Hepatocyte (in vitro differentiated cells): ENCODE measurements at regions not wholly inside any gene's neighbourhood (a gene's known extent, or its start where the extent isn't known, plus 50 kb on each side); places are given as distances from the start of the nearest gene placed in this dataset.

Experiments
- DNase-seq: peaks from one replicate; pipeline ENCODE4 v3.0.0-alpha.2; 2016; ENCODE audit warnings: low spot score
- H2AFZ ChIP-seq: fragments of 200-600 bp; sonication (generic); 2 replicates; pipeline ENCODE4 v1.6.0; 2016; ENCODE audit warnings: antibody characterized with exemption, mild to moderate bottlenecking
- H3K27ac ChIP-seq: fragments of 200-600 bp; sonication (generic); 2 replicates; pipeline ENCODE4 v1.5.1; 2016; ENCODE audit warnings: mild to moderate bottlenecking
- H3K27me3 ChIP-seq: fragments of 200-600 bp; sonication (generic); 2 replicates; pipeline ENCODE4 v1.6.1; 2016
- H3K36me3 ChIP-seq: fragments of 200-600 bp; sonication (generic); replicated peaks from 2 replicates; pipeline ENCODE4 v1.5.1; 2016; ENCODE audit warnings: low read depth; ENCODE audit not compliant: insufficient read depth
- H3K4me1 ChIP-seq: fragments of 200-600 bp; sonication (generic); 2 replicates; pipeline ENCODE4 v1.5.1; 2016; ENCODE audit warnings: mild to moderate bottlenecking, moderate library complexity; ENCODE audit not compliant: insufficient read depth
- H3K4me2 ChIP-seq: fragments of 200-600 bp; sonication (generic); 2 replicates; pipeline ENCODE4 v1.6.0; 2016
- H3K4me3 ChIP-seq: fragments of 200-600 bp; sonication (generic); 2 replicates; pipeline ENCODE4 v1.5.1; 2016; ENCODE audit warnings: mild to moderate bottlenecking
- H3K79me2 ChIP-seq: fragments of 200-600 bp; sonication (generic); 2 replicates; pipeline ENCODE4 v1.6.0; 2017; ENCODE audit warnings: mild to moderate bottlenecking
- H3K9me2 ChIP-seq: fragments of 200-600 bp; sonication (generic); replicated peaks from 2 replicates; pipeline ENCODE4 v1.6.0; 2017; ENCODE audit warnings: mild to moderate bottlenecking; ENCODE audit not compliant: insufficient read depth
- H3K9me3 ChIP-seq: fragments of 200-600 bp; sonication (generic); 2 replicates; pipeline ENCODE4 v1.5.1; 2016; ENCODE audit warnings: low read depth, mild to moderate bottlenecking
- H4K20me1 ChIP-seq: fragments of 200-600 bp; sonication (generic); 2 replicates; pipeline ENCODE4 v1.6.0; 2016; ENCODE audit warnings: mild to moderate bottlenecking; ENCODE audit not compliant: insufficient read depth, poor library complexity, severe bottlenecking
- CTCF ChIP-seq: fragments of 200-600 bp; sonication (generic); IDR thresholded peaks from 2 replicates; pipeline ENCODE4 v1.5.1; 2016; ENCODE audit warnings: antibody characterized with exemption, mild to moderate bottlenecking; ENCODE audit not compliant: poor library complexity
- EZH2 ChIP-seq: fragments of 200-600 bp; sonication (generic); IDR thresholded peaks from 2 replicates; pipeline ENCODE4 v1.6.1; 2016; ENCODE audit warnings: antibody characterized with exemption, mild to moderate bottlenecking, borderline replicate concordance
- EZH2phosphoT487 ChIP-seq: fragments of 200-600 bp; sonication (generic); IDR thresholded peaks from one replicate; pipeline ENCODE4 v1.6.1; 2018; ENCODE audit warnings: antibody characterized with exemption, mild to moderate bottlenecking, low read depth, moderate library complexity; ENCODE audit not compliant: unreplicated experiment, severe bottlenecking
- WGBS: methylation state at CpG from one replicate; pipeline ENCODE4 v1.1.6; 2016; ENCODE audit warnings: low lambda C conversion rate; ENCODE audit errors: missing lambda C conversion rate; 5-methylcytosine and 5-hydroxymethylcytosine counted together

- no peak overlapping the region for H3K4me2 ChIP-seq
- H4K20me1 ChIP-seq = no peaks in the 10 kb centered on the region
- 61% methylated on average over 3 of the region's 3 CpGs for WGBS
- no peak overlapping the region for H2AFZ ChIP-seq
- H3K36me3 ChIP-seq = no peaks in the 10 kb centered on the region
- no peak for DNase-seq
- no peaks in the 10 kb centered on the region for H3K27me3 ChIP-seq
- no peaks in the 10 kb centered on the region for H3K4me1 ChIP-seq
- H3K79me2 ChIP-seq = no peaks in the 10 kb centered on the region
- no peak overlapping the region for H3K4me3 ChIP-seq
- H3K9me3 ChIP-seq = no peaks in the 10 kb centered on the region
- H3K27ac ChIP-seq = no peak overlapping the region
- H3K9me2 ChIP-seq = no peaks in the 10 kb centered on the region
- TF ChIP-seq EZH2phosphoT487 (no peak), CTCF (no peak), EZH2 (no peak)
Measured at GRCh38 chr7:124275411-124275810, 242.5 kb upstream of the TMEM229A start.

GRCh38 chr7:124269774-124270173 lies 236.9 kb upstream of the TMEM229A start:
- no peaks in the 10 kb centered on the region for H3K27me3 ChIP-seq
- no peak overlapping the region for H3K27ac ChIP-seq
- no peak overlapping the region for H3K4me2 ChIP-seq
- no peak overlapping the region for H2AFZ ChIP-seq
- no peaks in the 10 kb centered on the region for H3K4me1 ChIP-seq
- no peaks in the 10 kb centered on the region for H4K20me1 ChIP-seq
- H3K4me3 ChIP-seq = no peak overlapping the region
- H3K79me2 ChIP-seq = no peaks in the 10 kb centered on the region
- TF ChIP-seq EZH2 (no peak), EZH2phosphoT487 (no peak), CTCF (no peak)
- H3K36me3 ChIP-seq = no peaks in the 10 kb centered on the region
- no peaks in the 10 kb centered on the region for H3K9me3 ChIP-seq
- H3K9me2 ChIP-seq = no peaks in the 10 kb centered on the region
- DNase-seq = no peak

GRCh38 chr7:124267154-124267553 lies 234.3 kb upstream of the TMEM229A start:
- WGBS = 83% methylated on average over 2 of the region's 2 CpGs
- no peak overlapping the region for H2AFZ ChIP-seq
- no peak overlapping the region for H3K4me3 ChIP-seq

More at GRCh38 chr7:124267154-124267553, 234.3 kb upstream of the TMEM229A start:
- H3K4me1 ChIP-seq = no peaks in the 10 kb centered on the region
- no peaks in the 10 kb centered on the region for H3K79me2 ChIP-seq
- no peaks in the 10 kb centered on the region for H3K9me3 ChIP-seq
- no peak for DNase-seq
- H3K9me2 ChIP-seq = no peaks in the 10 kb centered on the region
- TF ChIP-seq EZH2phosphoT487 (no peak), CTCF (no peak), EZH2 (no peak)
- no peaks in the 10 kb centered on the region for H3K36me3 ChIP-seq
- no peak overlapping the region for H3K27ac ChIP-seq
- no peak overlapping the region for H3K4me2 ChIP-seq
- no peaks in the 10 kb centered on the region for H4K20me1 ChIP-seq
- no peaks in the 10 kb centered on the region for H3K27me3 ChIP-seq
